ENCODE measurements at regions not wholly inside any gene's neighbourhood (a gene's known extent, or its start where the extent isn't known, plus 50 kb on each side); places are given as distances from the start of the nearest gene placed in this dataset.

DNA sequence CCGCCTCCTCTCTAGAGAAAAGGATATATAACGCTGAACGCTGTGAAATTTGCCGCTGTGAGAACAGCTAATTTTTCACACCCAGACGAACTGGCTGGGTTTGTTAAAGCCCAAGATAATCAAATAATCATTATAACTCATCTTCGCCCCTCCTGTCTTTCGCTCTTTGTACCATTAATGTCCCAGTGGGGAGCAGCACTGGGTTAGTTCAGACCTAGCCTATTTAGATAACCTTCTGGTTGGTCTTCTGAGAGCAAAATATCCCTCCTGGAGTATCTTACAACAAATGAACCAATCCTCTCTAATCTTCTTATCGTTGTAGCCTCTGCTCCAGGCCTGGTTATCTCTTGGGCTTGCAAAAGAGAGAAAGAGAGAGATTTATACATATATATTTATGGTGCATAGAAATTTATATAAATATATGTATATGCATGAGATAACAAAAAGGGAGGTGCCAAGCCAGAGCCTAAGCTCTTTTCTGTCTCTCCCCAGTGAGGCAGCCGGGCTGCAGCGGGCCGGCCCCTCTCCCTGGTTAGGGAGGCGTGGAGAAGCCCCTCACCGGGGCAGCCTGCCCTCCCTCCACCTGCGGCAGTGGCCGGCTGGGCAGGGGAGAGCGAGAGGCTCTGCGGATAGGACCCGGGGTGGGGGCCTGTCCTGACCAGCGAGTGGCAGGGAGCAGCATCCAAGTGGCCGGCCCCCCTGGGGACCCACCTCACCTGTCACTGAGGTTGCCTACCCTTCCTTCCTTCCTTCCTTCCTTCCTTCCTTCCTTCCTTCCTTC, 202.0 kb upstream of the LHX5 start:
- Histone ChIP-seq H3K27ac (no peak overlapping the region), H3K4me1 (no peaks in the 10 kb centered on the region), H3K36me3 (no peaks in the 10 kb centered on the region), H3K9me3 (no peaks in the 10 kb centered on the region), H3K4me3 (no peak overlapping the region), H3K27me3 (peaks cover 0 to 90% (median 0%) of the 10 kb centered on the region in 4 donors)
- no peak for DNase-seq
- 60 to 61% methylated on average over 12 to 16 of the region's 20 CpGs for WGBS, 2 donors
- no peak for TF ChIP-seq CTCF (IDR thresholded peaks at IDR 0.05)
- no peak for TF ChIP-seq POLR2A (IDR thresholded peaks at IDR 0.05)
- intact Hi-C loops (cut with DNase I) = no loop called here

DNA sequence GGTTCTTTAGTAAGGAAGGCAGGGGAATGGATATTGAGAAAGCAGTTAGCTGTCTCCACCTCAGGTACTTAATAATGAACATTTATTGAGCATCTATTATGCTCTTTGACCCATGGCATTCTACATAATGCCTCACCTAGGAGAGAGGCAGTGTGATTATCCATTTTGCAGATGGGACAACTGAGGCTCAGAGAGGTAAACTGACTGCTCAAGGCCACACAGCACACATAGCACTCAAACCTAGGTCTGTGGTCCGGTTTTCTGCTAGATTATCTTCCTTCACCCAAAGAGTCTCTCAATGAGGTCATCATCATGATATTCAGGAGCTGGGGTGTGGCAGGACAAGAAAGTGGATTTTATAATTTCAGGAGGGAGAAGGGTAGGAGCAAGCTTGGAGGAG, 199.1 kb upstream of the LHX5 start:
- no peaks in the 10 kb centered on the region for H3K36me3 ChIP-seq
- peaks cover 0 to 94% (median 0%) of the 10 kb centered on the region in 4 donors for H3K27me3 ChIP-seq
- intact Hi-C loops (cut with DNase I) = no loop called here

GRCh38 chr12:113667676-113668356, 196.1 kb upstream of the LHX5 start:
- Histone ChIP-seq H3K36me3 (no peaks in the 10 kb centered on the region), H3K27ac (no peak overlapping the region), H3K4me1 (no peaks in the 10 kb centered on the region), H3K9me3 (no peaks in the 10 kb centered on the region), H3K27me3 (peaks cover 0 to 91% (median 0%) of the 10 kb centered on the region in 4 donors), H3K4me3 (no peak overlapping the region)
- DNase-seq = no peak
- intact Hi-C loops (cut with DNase I) = no loop called here
- 39 to 44% methylated on average over 5 to 6 of the region's 6 CpGs for WGBS, 2 donors
- TF ChIP-seq POLR2A (IDR thresholded peaks at IDR 0.05) (no peak), CTCF (IDR thresholded peaks at IDR 0.05) (no peak)

More for the DNA sequence above, 199.1 kb upstream of the LHX5 start:
- no peaks in the 10 kb centered on the region for H3K4me1 ChIP-seq
- TF ChIP-seq POLR2A (IDR thresholded peaks at IDR 0.05) = no peak
- TF ChIP-seq CTCF (IDR thresholded peaks at IDR 0.05) = no peak
- no peak overlapping the region for H3K27ac ChIP-seq
- no peak overlapping the region for H3K4me3 ChIP-seq
- DNase-seq = no peak
- no peaks in the 10 kb centered on the region for H3K9me3 ChIP-seq
- 54 to 63% methylated on average over 1 of the region's 1 CpG for WGBS, 2 donors

DNA sequence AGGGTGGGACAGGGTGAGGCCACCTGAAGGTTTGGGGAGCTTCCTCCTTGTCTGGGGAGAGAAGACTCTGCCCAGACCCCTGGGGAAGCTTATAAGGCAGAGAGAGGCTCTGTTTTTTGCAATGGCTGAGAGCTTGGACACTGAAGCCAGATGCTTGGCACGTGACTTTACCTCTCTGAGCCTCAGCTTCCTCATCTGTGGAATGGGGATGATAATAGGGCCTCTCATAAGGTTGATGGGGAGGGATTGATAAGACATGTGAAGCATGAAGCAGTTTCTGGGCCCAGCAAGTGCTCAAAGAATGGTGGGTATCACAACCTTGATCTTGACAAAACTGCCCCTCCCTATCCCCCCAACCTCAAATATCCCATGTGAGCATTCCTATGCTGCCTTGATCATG, 195.4 kb upstream of the LHX5 start:
- TF ChIP-seq CTCF (IDR thresholded peaks at IDR 0.05) (no peak), POLR2A (IDR thresholded peaks at IDR 0.05) (no peak)
- no peaks in the 10 kb centered on the region for H3K9me3 ChIP-seq

GRCh38 chr12:113666223-113666622, 194.6 kb upstream of the LHX5 start:
- TF ChIP-seq POLR2A (IDR thresholded peaks at IDR 0.05) (no peak), CTCF (IDR thresholded peaks at IDR 0.05) (no peak)
- Histone ChIP-seq H3K9me3 (no peaks in the 10 kb centered on the region), H3K4me3 (no peak overlapping the region), H3K4me1 (no peaks in the 10 kb centered on the region), H3K27me3 (peaks cover 0 to 91% (median 0%) of the 10 kb centered on the region in 4 donors), H3K36me3 (no peaks in the 10 kb centered on the region), H3K27ac (no peak overlapping the region)
- intact Hi-C loops (cut with DNase I) = no loop called here
- DNase-seq = no peak
- 59 to 75% methylated on average over 6 of the region's 6 CpGs for WGBS, 2 donors

More for the DNA sequence above, 195.4 kb upstream of the LHX5 start:
- intact Hi-C loops (cut with DNase I) = no loop called here
- DNase-seq = no peak
- no peaks in the 10 kb centered on the region for H3K4me1 ChIP-seq
- no peak overlapping the region for H3K27ac ChIP-seq
- H3K4me3 ChIP-seq = no peak overlapping the region
- no peaks in the 10 kb centered on the region for H3K36me3 ChIP-seq
- peaks cover 0 to 93% (median 0%) of the 10 kb centered on the region in 4 donors for H3K27me3 ChIP-seq
- WGBS, 2 donors = 20 to 40% methylated on average over 1 of the region's 1 CpG
